ENCODE measurements at regions not wholly inside any gene's neighbourhood (a gene's known extent, or its start where the extent isn't known, plus 50 kb on each side); places are given as distances from the start of the nearest gene placed in this dataset.

DNA sequence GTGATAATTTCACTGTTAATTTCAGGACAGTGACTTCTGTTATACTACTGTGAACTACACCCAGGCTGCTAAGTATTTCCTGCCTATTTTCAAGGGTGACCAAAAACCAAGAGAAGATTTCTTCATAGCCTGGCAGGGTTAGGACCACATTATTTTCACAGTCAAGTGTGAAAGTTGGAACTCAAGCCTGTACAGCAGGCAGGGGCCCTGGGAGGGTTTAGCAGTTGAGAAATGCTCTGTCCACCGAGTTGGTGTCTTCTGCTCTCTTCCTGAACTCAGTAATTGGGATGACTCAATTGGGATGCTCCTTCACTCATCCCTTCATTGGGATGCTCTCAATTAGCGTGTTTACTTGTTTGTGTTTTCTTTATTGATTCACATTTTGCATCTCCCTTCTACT, 347.3 kb upstream of the CDH11 start:
- H2AFZ ChIP-seq (ENCODE audit: low read depth, low read length), result no peak overlapping the region
- H3K27ac Mint-ChIP-seq (ENCODE audit: unreplicated experiment), result no peak overlapping the region
- H3K36me3 Mint-ChIP-seq (ENCODE audit: low read depth, unreplicated experiment), result no peaks in the 10 kb centered on the region
- no peak overlapping the region for H3K9ac ChIP-seq (ENCODE audit: low read length)
- H3K27ac ChIP-seq (ENCODE audit: low read depth, low read length), result no peak overlapping the region
- no peak overlapping the region for H3K4me3 Mint-ChIP-seq (ENCODE audit: unreplicated experiment)
- TF ChIP-seq, protein P1, sequence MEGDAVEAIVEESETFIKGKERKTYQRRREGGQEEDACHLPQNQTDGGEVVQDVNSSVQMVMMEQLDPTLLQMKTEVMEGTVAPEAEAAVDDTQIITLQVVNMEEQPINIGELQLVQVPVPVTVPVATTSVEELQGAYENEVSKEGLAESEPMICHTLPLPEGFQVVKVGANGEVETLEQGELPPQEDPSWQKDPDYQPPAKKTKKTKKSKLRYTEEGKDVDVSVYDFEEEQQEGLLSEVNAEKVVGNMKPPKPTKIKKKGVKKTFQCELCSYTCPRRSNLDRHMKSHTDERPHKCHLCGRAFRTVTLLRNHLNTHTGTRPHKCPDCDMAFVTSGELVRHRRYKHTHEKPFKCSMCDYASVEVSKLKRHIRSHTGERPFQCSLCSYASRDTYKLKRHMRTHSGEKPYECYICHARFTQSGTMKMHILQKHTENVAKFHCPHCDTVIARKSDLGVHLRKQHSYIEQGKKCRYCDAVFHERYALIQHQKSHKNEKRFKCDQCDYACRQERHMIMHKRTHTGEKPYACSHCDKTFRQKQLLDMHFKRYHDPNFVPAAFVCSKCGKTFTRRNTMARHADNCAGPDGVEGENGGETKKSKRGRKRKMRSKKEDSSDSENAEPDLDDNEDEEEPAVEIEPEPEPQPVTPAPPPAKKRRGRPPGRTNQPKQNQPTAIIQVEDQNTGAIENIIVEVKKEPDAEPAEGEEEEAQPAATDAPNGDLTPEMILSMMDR (IDR thresholded peaks at IDR 0.05; ENCODE audit: insufficient read depth, low read depth, low read length), result no peak
- no peak for TF ChIP-seq EZH2 (IDR thresholded peaks at IDR 0.05; ENCODE audit: insufficient read depth, low read length)
- H3K27me3 ChIP-seq (ENCODE audit: insufficient read depth, low read length), result no peaks in the 10 kb centered on the region
- peaks cover 16% of the 10 kb centered on the region for H3K27me3 Mint-ChIP-seq (ENCODE audit: low read depth, unreplicated experiment)
- no peaks in the 10 kb centered on the region for H3K4me1 Mint-ChIP-seq (ENCODE audit: low read depth, unreplicated experiment)
- no peaks in the 10 kb centered on the region for H3K4me1 ChIP-seq (ENCODE audit: insufficient read depth, low read length)
- no peaks in the 10 kb centered on the region for H3K36me3 ChIP-seq (ENCODE audit: insufficient read depth, low read length)
- no peaks in the 10 kb centered on the region for H4K20me1 ChIP-seq (ENCODE audit: insufficient read depth, low read length)
- no peak overlapping the region for H3K4me2 ChIP-seq (ENCODE audit: low read length)
- H3K9me3 Mint-ChIP-seq (ENCODE audit: unreplicated experiment), result no peaks in the 10 kb centered on the region
- H3K4me3 ChIP-seq (ENCODE audit: insufficient read depth, low read depth, low read length), result no peak overlapping the region
- H3K9me3 ChIP-seq (ENCODE audit: insufficient read depth, low read depth, low read length), result no peaks in the 10 kb centered on the region
- DNase-seq (ENCODE audit: low read depth), result no peak
- no peaks in the 10 kb centered on the region for H3K79me2 ChIP-seq (ENCODE audit: insufficient read depth, low read length)
- FAIRE-seq, result no peak

DNA sequence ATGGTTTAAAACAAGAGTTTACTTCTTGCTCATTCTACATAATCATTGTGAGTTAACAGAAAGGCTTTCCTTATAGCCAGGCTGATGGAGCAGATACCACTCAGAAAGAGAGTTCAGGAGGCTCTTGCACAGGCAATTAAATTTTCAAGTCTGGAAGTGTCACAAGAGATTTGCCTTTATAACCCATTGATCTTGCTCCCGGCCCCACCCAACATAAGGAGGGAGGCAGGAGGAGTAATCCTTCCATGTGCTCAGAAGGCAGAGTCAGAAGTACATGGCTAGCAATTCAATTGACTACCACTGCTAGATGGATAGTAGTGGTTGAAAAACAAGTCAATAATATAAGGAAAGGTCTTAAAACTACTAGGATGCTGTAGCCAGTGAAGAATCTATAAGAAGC, 346.3 kb upstream of the CDH11 start:
- no peaks in the 10 kb centered on the region for H3K4me1 ChIP-seq (ENCODE audit: insufficient read depth, low read length)
- H3K36me3 ChIP-seq (ENCODE audit: insufficient read depth, low read length), result no peaks in the 10 kb centered on the region
- no peak overlapping the region for H3K4me2 ChIP-seq (ENCODE audit: low read length)
- H2AFZ ChIP-seq (ENCODE audit: low read depth, low read length), result no peak overlapping the region
- no peak overlapping the region for H3K27ac ChIP-seq (ENCODE audit: low read depth, low read length)
- no peak overlapping the region for H3K4me3 ChIP-seq (ENCODE audit: insufficient read depth, low read depth, low read length)
- H3K27me3 ChIP-seq (ENCODE audit: insufficient read depth, low read length), result no peaks in the 10 kb centered on the region
- Mint-ChIP-seq H3K4me1 (ENCODE audit: low read depth, unreplicated experiment) (no peaks in the 10 kb centered on the region), H3K27me3 (ENCODE audit: low read depth, unreplicated experiment) (peaks cover 19% of the 10 kb centered on the region), H3K36me3 (ENCODE audit: low read depth, unreplicated experiment) (no peaks in the 10 kb centered on the region), H3K4me3 (ENCODE audit: unreplicated experiment) (no peak overlapping the region), H3K27ac (ENCODE audit: unreplicated experiment) (no peak overlapping the region), H3K9me3 (ENCODE audit: unreplicated experiment) (no peaks in the 10 kb centered on the region)
- H3K79me2 ChIP-seq (ENCODE audit: insufficient read depth, low read length), result no peaks in the 10 kb centered on the region
- no peak for FAIRE-seq
- H3K9ac ChIP-seq (ENCODE audit: low read length), result no peak overlapping the region
- TF ChIP-seq EZH2 (IDR thresholded peaks at IDR 0.05; ENCODE audit: insufficient read depth, low read length), result no peak
- TF ChIP-seq, protein P1 (IDR thresholded peaks at IDR 0.05; ENCODE audit: insufficient read depth, low read depth, low read length), result no peak
- H4K20me1 ChIP-seq (ENCODE audit: insufficient read depth, low read length), result no peaks in the 10 kb centered on the region
- no peaks in the 10 kb centered on the region for H3K9me3 ChIP-seq (ENCODE audit: insufficient read depth, low read depth, low read length)
- no peak for DNase-seq (ENCODE audit: low read depth)

DNA sequence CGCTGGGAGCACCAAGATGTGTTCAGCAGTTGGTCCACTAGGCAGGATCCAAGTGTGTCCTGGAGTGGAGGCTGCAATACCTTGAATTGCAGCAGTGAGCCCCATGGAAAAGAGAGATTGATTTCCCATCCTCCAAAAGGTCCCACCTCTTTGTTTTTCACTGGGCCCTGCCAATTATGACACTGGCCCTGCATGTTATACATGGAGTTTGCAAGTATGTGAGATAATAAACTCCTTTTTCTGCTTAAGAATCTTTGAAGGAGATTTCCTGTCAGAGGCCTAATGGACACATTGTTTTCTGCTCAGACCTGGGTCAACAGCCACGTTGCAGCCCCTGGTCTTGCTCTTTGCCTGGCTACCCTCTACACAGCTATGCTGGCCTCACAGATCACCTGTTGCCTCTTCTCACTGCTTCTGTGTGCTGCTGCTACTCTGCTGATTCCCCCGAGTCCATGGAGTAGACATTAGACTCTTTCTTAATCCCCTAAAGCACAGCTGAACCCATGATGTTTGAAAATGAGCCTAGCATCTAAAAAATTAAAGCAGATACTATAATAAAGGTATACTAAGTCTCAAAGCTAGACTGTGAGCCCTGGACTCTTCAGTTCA, 341.9 kb upstream of the CDH11 start:
- Mint-ChIP-seq H3K27me3 (ENCODE audit: low read depth, unreplicated experiment) (peaks cover 9% of the 10 kb centered on the region), H3K9me3 (ENCODE audit: unreplicated experiment) (no peaks in the 10 kb centered on the region), H3K27ac (ENCODE audit: unreplicated experiment) (no peak overlapping the region), H3K4me1 (ENCODE audit: low read depth, unreplicated experiment) (no peaks in the 10 kb centered on the region), H3K36me3 (ENCODE audit: low read depth, unreplicated experiment) (no peaks in the 10 kb centered on the region), H3K4me3 (ENCODE audit: unreplicated experiment) (no peak overlapping the region)
- Histone ChIP-seq H3K36me3 (ENCODE audit: insufficient read depth, low read length) (no peaks in the 10 kb centered on the region), H3K9me3 (ENCODE audit: insufficient read depth, low read depth, low read length) (no peaks in the 10 kb centered on the region), H3K4me1 (ENCODE audit: insufficient read depth, low read length) (no peaks in the 10 kb centered on the region), H3K9ac (ENCODE audit: low read length) (no peak overlapping the region), H3K27ac (ENCODE audit: low read depth, low read length) (no peak overlapping the region), H3K27me3 (ENCODE audit: insufficient read depth, low read length) (no peaks in the 10 kb centered on the region), H3K4me3 (ENCODE audit: insufficient read depth, low read depth, low read length) (no peak overlapping the region), H3K79me2 (ENCODE audit: insufficient read depth, low read length) (no peaks in the 10 kb centered on the region), H4K20me1 (ENCODE audit: insufficient read depth, low read length) (no peaks in the 10 kb centered on the region), H3K4me2 (ENCODE audit: low read length) (no peak overlapping the region), H2AFZ (ENCODE audit: low read depth, low read length) (no peak overlapping the region)
- no peak for TF ChIP-seq EZH2 (IDR thresholded peaks at IDR 0.05; ENCODE audit: insufficient read depth, low read length)
- TF ChIP-seq, protein P1 (IDR thresholded peaks at IDR 0.05; ENCODE audit: insufficient read depth, low read depth, low read length), result no peak
- DNase-seq (ENCODE audit: low read depth), result no peak
- FAIRE-seq, result no peak
